Dermis microvascular lymphatic vessel endothelial cell (primary cell): ENCODE measurements at regions not wholly inside any gene's neighbourhood (a gene's known extent, or its start where the extent isn't known, plus 50 kb on each side); places are given as distances from the start of the nearest gene placed in this dataset.
"Not testable (repeated sequence)": the region's sequence is repeated elsewhere in the genome, so short reads cannot be mapped to it uniquely, and the experiment has no call there.

ENCODE experiments used
- DNase-seq, 2 donors: peaks; one replicate each; pipeline versions ENCODE4 v3.0.0 to v3.0.0-alpha.2; 2010; ENCODE audit warnings: low read depth in 2 of 2

GRCh38 chr20:12815231-12815768 is 193.5 kb upstream of the SPTLC3 start:
- no peak for DNase-seq

GRCh38 chr20:12815778-12816408 is 192.9 kb upstream of the SPTLC3 start:
- DNase-seq = no peak

- no peak for DNase-seq
Measured at GRCh38 chr20:12821249-12821648, 187.5 kb upstream of the SPTLC3 start.

- no peak for DNase-seq
Measured at GRCh38 chr20:12823734-12824133, 185.0 kb upstream of the SPTLC3 start.

- no peak for DNase-seq
Measured at GRCh38 chr20:12824328-12825225, 184.2 kb upstream of the SPTLC3 start.

- no peak for DNase-seq
Measured at GRCh38 chr20:12825226-12825595, 183.6 kb upstream of the SPTLC3 start.

- DNase-seq = no peak
Measured at GRCh38 chr20:12827816-12828385, 180.9 kb upstream of the SPTLC3 start.

- no peak for DNase-seq
Measured at GRCh38 chr20:12829170-12829569, 179.6 kb upstream of the SPTLC3 start.

GRCh38 chr20:12833861-12834260 is 174.9 kb upstream of the SPTLC3 start:
- DNase-seq = no peak

GRCh38 chr20:12835999-12836398 is 172.8 kb upstream of the SPTLC3 start:
- no peak for DNase-seq

- no peak for DNase-seq
Measured at GRCh38 chr20:12837646-12838045, 171.1 kb upstream of the SPTLC3 start.

GRCh38 chr20:12838261-12838866 is 170.4 kb upstream of the SPTLC3 start:
- no peak for DNase-seq

GRCh38 chr20:12847872-12848271 is 160.9 kb upstream of the SPTLC3 start:
- DNase-seq = no peak

- DNase-seq = no peak
Measured at GRCh38 chr20:12849225-12849910, 159.4 kb upstream of the SPTLC3 start.

GRCh38 chr20:12857643-12858042 is 151.1 kb upstream of the SPTLC3 start:
- DNase-seq = not testable (repeated sequence)

- DNase-seq = no peak
Measured at GRCh38 chr20:12860619-12861247, 148.0 kb upstream of the SPTLC3 start.

- DNase-seq = no peak
Measured at GRCh38 chr20:12869669-12870068, 139.1 kb upstream of the SPTLC3 start.

GRCh38 chr20:12870588-12870987 is 138.2 kb upstream of the SPTLC3 start:
- no peak for DNase-seq

- DNase-seq = no peak
Measured at GRCh38 chr20:12874933-12875332, 133.8 kb upstream of the SPTLC3 start.

GRCh38 chr20:12875510-12875909 is 133.3 kb upstream of the SPTLC3 start:
- DNase-seq = no peak
